Progenitor cell of endocrine pancreas (in vitro differentiated cells): ENCODE measurements at regions not wholly inside any gene's neighbourhood (a gene's known extent, or its start where the extent isn't known, plus 50 kb on each side); places are given as distances from the start of the nearest gene placed in this dataset.
"Not testable (repeated sequence)": the region's sequence is repeated elsewhere in the genome, so short reads cannot be mapped to it uniquely, and the experiment has no call there.

Experiments used
- DNase-seq: peaks from one replicate; pipeline ENCODE4 v3.0.0; 2021; ENCODE audit warnings: low spot score; ENCODE audit not compliant: unreplicated experiment
- H3K27ac Mint-ChIP-seq: 2 replicates; pipeline ENCODE4 v1.8.0; 2021; ENCODE audit warnings: mild to moderate bottlenecking, moderate library complexity, mixed read lengths
- H3K27me3 Mint-ChIP-seq: 2 replicates; pipeline ENCODE4 v1.8.0; 2021; ENCODE audit warnings: mixed read lengths
- H3K36me3 Mint-ChIP-seq: 2 replicates; pipeline ENCODE4 v1.8.0; 2022; ENCODE audit warnings: mixed read lengths; ENCODE audit not compliant: insufficient read depth
- H3K4me1 Mint-ChIP-seq: 2 replicates; pipeline ENCODE4 v1.8.0; 2021; ENCODE audit warnings: low read depth, mixed read lengths
- H3K4me3 Mint-ChIP-seq: 2 replicates; pipeline ENCODE4 v1.8.0; 2021; ENCODE audit warnings: low read depth, mild to moderate bottlenecking, moderate library complexity, mixed read lengths
- H3K9me3 Mint-ChIP-seq: 2 replicates; pipeline ENCODE4 v1.8.0; 2021; ENCODE audit warnings: low read depth, mixed read lengths
- CTCF ChIP-seq: fragments of 200-600 bp; sonication (generic); IDR thresholded peaks from one replicate; pipeline ENCODE4 v1.5.0; 2021; ENCODE audit warnings: antibody characterized with exemption, mild to moderate bottlenecking; ENCODE audit not compliant: unreplicated experiment

DNA sequence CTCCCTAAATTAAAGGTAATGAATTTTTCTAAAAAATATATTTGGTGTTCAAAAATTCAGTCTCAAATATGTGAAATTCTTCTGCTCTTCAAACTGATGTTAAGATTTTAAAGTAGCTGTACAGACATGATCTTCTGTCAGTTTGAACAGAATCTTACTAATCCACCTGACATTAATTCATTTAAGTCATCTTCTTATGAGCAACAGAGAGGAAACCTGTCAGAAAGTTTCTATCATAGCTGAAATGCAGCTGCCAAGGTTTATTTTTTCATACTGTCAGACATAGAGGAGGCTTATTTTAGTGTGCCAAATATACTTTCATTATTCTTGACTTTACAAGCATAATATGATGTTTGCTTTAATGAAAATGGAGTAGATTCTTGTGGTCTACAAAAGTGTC is 686.6 kb upstream of the MIS18BP1 start:
- Mint-ChIP-seq H3K9me3 (peaks cover 3% of the 10 kb centered on the region), H3K36me3 (no peaks in the 10 kb centered on the region), H3K27ac (no peak overlapping the region), H3K4me3 (no peak overlapping the region), H3K4me1 (no peaks in the 10 kb centered on the region), H3K27me3 (no peaks in the 10 kb centered on the region)
- DNase-seq, result no peak
- TF ChIP-seq CTCF, result no peak

GRCh38 chr14:45919995-45920394 is 667.0 kb upstream of the MIS18BP1 start:
- H3K27ac Mint-ChIP-seq, H3K9me3 Mint-ChIP-seq, DNase-seq, H3K4me1 Mint-ChIP-seq, H3K36me3 Mint-ChIP-seq, H3K27me3 Mint-ChIP-seq, H3K4me3 Mint-ChIP-seq: not testable (repeated sequence)

DNA sequence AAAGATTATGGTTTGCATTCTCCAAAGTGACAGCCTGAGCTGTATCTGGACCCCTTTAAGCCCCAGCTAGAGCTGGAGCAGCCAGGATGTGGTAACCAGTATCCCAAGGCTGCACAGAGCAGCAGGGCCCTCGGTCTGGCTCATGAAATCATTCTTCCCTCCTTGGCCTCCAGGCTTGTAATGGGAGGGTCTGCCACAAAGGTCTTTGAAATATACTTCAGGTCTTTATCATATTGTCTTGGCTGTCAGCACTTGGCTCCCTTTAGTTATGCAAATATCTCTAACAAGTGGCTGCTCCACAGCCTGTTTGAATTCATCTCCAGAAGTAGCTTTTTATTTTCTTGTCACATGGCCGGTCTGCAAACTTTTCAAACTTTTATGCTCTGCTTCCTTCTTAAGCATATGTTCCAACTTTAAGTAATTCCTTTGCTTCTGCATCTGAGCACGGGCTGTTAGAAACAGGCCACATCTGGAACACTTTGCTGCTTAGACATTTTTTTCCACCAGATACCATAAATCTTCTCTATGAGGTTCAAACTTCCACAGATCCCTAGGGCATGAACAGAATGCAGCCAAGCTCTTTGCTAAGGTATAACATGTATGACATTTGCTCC is 663.4 kb upstream of the MIS18BP1 start:
- H3K27ac Mint-ChIP-seq, result no peak overlapping the region
- H3K9me3 Mint-ChIP-seq, result peaks cover 7% of the 10 kb centered on the region
- no peak for TF ChIP-seq CTCF

GRCh38 chr14:45907782-45908181 is 654.8 kb upstream of the MIS18BP1 start:
- no peak overlapping the region for H3K4me3 Mint-ChIP-seq
- no peak for DNase-seq
- H3K36me3 Mint-ChIP-seq, result no peaks in the 10 kb centered on the region
- H3K27me3 Mint-ChIP-seq, result no peaks in the 10 kb centered on the region
- no peak for TF ChIP-seq CTCF
- H3K27ac Mint-ChIP-seq, result no peak overlapping the region
- H3K9me3 Mint-ChIP-seq, result peaks cover 2% of the 10 kb centered on the region
- H3K4me1 Mint-ChIP-seq, result no peaks in the 10 kb centered on the region

More for the DNA sequence above, 663.4 kb upstream of the MIS18BP1 start:
- Mint-ChIP-seq H3K36me3 (no peaks in the 10 kb centered on the region), H3K4me3 (no peak overlapping the region), H3K4me1 (no peaks in the 10 kb centered on the region), H3K27me3 (no peaks in the 10 kb centered on the region)
- no peak for DNase-seq

DNA sequence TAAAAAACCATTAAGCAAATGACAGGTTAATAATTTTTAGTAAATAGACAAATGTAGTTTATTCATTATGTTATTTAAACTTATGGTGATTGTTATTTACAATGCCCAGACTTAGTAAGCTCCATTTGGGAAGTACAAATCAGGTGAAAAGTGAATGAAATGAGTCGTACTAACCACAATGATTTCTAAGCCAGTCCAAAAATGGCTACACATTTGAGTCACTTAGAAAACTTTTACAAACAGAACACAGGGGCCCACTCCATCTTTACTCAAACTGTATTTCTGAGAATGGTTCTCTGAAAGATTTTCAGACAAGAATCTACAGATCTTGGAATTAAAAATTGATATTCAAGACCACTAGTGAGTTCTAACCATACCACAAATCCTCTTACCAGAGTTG is 653.3 kb upstream of the MIS18BP1 start:
- H3K9me3 Mint-ChIP-seq, result no peaks in the 10 kb centered on the region
- no peak overlapping the region for H3K27ac Mint-ChIP-seq
- no peak for TF ChIP-seq CTCF
- no peaks in the 10 kb centered on the region for H3K36me3 Mint-ChIP-seq
- no peaks in the 10 kb centered on the region for H3K27me3 Mint-ChIP-seq
- DNase-seq, result no peak
- H3K4me1 Mint-ChIP-seq, result no peaks in the 10 kb centered on the region
- no peak overlapping the region for H3K4me3 Mint-ChIP-seq

- Mint-ChIP-seq H3K4me3 (no peak overlapping the region), H3K27ac (no peak overlapping the region), H3K9me3 (no peaks in the 10 kb centered on the region), H3K36me3 (no peaks in the 10 kb centered on the region), H3K4me1 (no peaks in the 10 kb centered on the region), H3K27me3 (no peaks in the 10 kb centered on the region)
- no peak for DNase-seq
- no peak for TF ChIP-seq CTCF
Observed at GRCh38 chr14:45905672-45906071, 652.7 kb upstream of the MIS18BP1 start.
